PC-9 (cell line): ENCODE measurements at regions not wholly inside any gene's neighbourhood (a gene's known extent, or its start where the extent isn't known, plus 50 kb on each side); places are given as distances from the start of the nearest gene placed in this dataset.

Experiments used
- BruUV-seq: library from RNA; stranded (reverse); fragments of 400-500 nt; replicated peaks from 2 replicates; lab custom pipeline; 2021; lab: Mats Ljungman, UMichigan
- CTCF ChIA-PET: fragments of 300-600 bp; sonication (Branson Sonifier 250); formaldehyde crosslinking; loops from one replicate; lab custom pipeline; 2022; ENCODE audit warnings: antibody characterized with exemption; lab: Charles Lee
- POLR2A ChIA-PET: fragments of 300-600 bp; sonication (Branson Sonifier 250); formaldehyde crosslinking; loops from one replicate; lab custom pipeline; 2022; ENCODE audit warnings: antibody characterized with exemption; ENCODE audit not compliant: unreplicated experiment; lab: Charles Lee
- DNase-seq, 2 experiments: peaks; one replicate each; pipeline versions ENCODE4 v3.0.0 to v3.0.0-alpha.2; 2015 to 2022; ENCODE audit warnings: mixed read lengths in 1 of 2
- H2AFZ ChIP-seq: fragments of 200-600 bp; sonication (generic); 2 replicates; pipeline ENCODE4 v1.8.1; 2017; ENCODE audit warnings: antibody characterized with exemption
- H3F3A ChIP-seq: fragments of 200-600 bp; sonication (generic); 2 replicates; pipeline ENCODE4 v1.8.1; 2017; ENCODE audit warnings: antibody characterized with exemption, mild to moderate bottlenecking, low read depth; ENCODE audit not compliant: insufficient read depth
- H3K27ac ChIP-seq: fragments of 200-600 bp; sonication (generic); 2 replicates; pipeline ENCODE4 v1.6.1; 2016; ENCODE audit warnings: mixed run types
- H3K27me3 ChIP-seq: fragments of 200-600 bp; sonication (generic); 2 replicates; pipeline ENCODE4 v1.6.1; 2016; ENCODE audit warnings: low read depth, mixed run types; ENCODE audit not compliant: insufficient read depth
- H3K36me3 ChIP-seq: fragments of 200-600 bp; sonication (generic); 2 replicates; pipeline ENCODE4 v1.6.1; 2016; ENCODE audit warnings: low read depth, mixed run types
- H3K4me1 ChIP-seq: fragments of 200-600 bp; sonication (generic); replicated peaks from 2 replicates; pipeline ENCODE4 v1.6.1; 2016; ENCODE audit warnings: mixed run types; ENCODE audit not compliant: insufficient read depth
- H3K4me2 ChIP-seq: fragments of 200-600 bp; sonication (generic); 2 replicates; pipeline ENCODE4 v1.6.1; 2017; ENCODE audit warnings: mixed run types
- H3K4me3 ChIP-seq: fragments of 200-600 bp; sonication (generic); 2 replicates; pipeline ENCODE4 v1.6.1; 2016; ENCODE audit warnings: mixed run types
- H3K79me2 ChIP-seq: fragments of 200-600 bp; sonication (generic); 2 replicates; pipeline ENCODE4 v1.6.1; 2017; ENCODE audit warnings: low read depth, mixed run types
- H3K9me2 ChIP-seq: fragments of 200-600 bp; sonication (generic); 2 replicates; pipeline ENCODE4 v1.8.1; 2017; ENCODE audit warnings: mild to moderate bottlenecking; ENCODE audit not compliant: insufficient read depth
- H3K9me3 ChIP-seq: fragments of 200-600 bp; sonication (generic); 2 replicates; pipeline ENCODE4 v1.8.1; 2016; ENCODE audit warnings: low read depth; ENCODE audit not compliant: insufficient read depth
- H4K20me1 ChIP-seq: fragments of 200-600 bp; sonication (generic); 2 replicates; pipeline ENCODE4 v1.8.1; 2017; ENCODE audit not compliant: insufficient read depth
- EZH2 ChIP-seq: fragments of 200-600 bp; sonication (generic); IDR thresholded peaks from 2 replicates; pipeline ENCODE4 v1.8.0; 2017; ENCODE audit warnings: antibody characterized with exemption, low read depth
- intact Hi-C: fragments of 100-400 bp; cut with micrococcal nuclease; formaldehyde crosslinking; loops from one replicate; pipeline ENCODE4 v1.10.0; 2022; ENCODE audit not compliant: unreplicated experiment
- TF ChIP-seq, protein P1 (sequence below): fragments of 200-600 bp; sonication (generic); conservative IDR thresholded peaks from 2 replicates; pipeline ENCODE4 v1.6.1; 2017; ENCODE audit warnings: mixed run types, antibody characterized with exemption, mild to moderate bottlenecking, moderate library complexity

DNA sequence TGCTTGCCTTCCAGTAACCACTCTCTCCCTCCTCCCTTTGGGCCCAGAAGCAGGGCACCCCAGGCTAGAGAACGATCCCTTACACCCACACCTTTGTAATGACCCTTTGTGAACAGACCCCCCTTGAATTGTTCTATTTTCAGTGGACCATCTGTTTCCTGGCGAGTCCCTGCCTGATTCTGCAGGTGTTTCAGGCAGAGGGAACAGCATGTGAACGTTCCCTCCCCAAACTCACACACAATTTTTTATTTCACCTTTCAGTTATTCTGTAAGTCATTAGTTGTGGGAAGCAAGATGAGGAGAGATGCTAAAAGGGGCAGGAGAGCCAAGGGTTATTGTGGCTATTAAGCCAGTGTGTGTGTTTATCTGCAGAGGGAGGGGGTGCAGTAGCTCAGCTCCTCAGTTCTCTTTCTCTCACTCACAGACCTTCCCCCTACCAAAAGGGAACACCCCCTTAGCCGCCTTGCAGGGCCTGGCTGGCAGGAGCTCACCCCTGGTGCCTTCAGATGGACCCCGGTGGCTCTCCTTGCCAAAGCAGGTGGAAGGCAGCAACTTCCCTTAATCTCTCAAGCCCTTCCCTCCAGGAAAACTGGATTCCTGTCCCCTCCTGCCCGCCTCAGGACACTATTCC, 64.8 kb upstream of the SPON1 start:
- H3K36me3 ChIP-seq: no peaks in the 10 kb centered on the region
- DNase-seq: no peak
- no peak overlapping the region for H3K4me2 ChIP-seq
- no peaks in the 10 kb centered on the region for H3K4me1 ChIP-seq
- H3K9me2 ChIP-seq: no peaks in the 10 kb centered on the region
- no peaks in the 10 kb centered on the region for H4K20me1 ChIP-seq
- no peak for TF ChIP-seq EZH2
- TF ChIP-seq, protein P1, sequence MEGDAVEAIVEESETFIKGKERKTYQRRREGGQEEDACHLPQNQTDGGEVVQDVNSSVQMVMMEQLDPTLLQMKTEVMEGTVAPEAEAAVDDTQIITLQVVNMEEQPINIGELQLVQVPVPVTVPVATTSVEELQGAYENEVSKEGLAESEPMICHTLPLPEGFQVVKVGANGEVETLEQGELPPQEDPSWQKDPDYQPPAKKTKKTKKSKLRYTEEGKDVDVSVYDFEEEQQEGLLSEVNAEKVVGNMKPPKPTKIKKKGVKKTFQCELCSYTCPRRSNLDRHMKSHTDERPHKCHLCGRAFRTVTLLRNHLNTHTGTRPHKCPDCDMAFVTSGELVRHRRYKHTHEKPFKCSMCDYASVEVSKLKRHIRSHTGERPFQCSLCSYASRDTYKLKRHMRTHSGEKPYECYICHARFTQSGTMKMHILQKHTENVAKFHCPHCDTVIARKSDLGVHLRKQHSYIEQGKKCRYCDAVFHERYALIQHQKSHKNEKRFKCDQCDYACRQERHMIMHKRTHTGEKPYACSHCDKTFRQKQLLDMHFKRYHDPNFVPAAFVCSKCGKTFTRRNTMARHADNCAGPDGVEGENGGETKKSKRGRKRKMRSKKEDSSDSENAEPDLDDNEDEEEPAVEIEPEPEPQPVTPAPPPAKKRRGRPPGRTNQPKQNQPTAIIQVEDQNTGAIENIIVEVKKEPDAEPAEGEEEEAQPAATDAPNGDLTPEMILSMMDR: no peak
- no peaks in the 10 kb centered on the region for H3F3A ChIP-seq
- no peak overlapping the region for H3K27ac ChIP-seq
- ChIA-PET CTCF (no interaction called here), POLR2A (interaction anchor here (0.6 kb wide), 1 partner anchor 357 kb away, joined by 3 read pairs; no protein-coding TSS in a partner anchor)
- intact Hi-C loops: no loop called here
- H3K9me3 ChIP-seq: no peaks in the 10 kb centered on the region
- no TSS peak for BruUV-seq
- H2AFZ ChIP-seq: no peak overlapping the region
- H3K27me3 ChIP-seq: no peaks in the 10 kb centered on the region
- H3K79me2 ChIP-seq: no peaks in the 10 kb centered on the region
- H3K4me3 ChIP-seq: no peak overlapping the region

DNA sequence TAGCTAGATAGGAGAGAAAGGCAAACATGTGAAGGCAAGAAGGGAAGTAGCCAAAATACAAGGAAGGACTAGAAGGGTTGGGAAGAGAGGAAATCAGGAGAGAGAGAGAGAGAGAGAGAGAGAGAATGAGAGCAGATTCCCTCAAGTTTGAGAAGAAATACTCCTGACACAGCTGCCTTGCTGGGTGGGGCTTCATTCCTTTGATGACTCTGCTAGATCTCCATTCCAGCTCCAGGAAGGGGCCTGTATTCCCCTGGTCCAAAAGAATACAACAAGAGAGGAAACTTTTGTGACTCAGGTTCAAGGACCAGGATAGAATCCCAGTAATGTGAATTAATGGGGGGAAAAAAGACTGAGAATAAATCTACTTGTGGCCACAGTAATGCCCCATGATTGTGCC, 62.9 kb upstream of the SPON1 start:
- Histone ChIP-seq H4K20me1 (no peaks in the 10 kb centered on the region), H3K4me3 (no peak overlapping the region), H3K79me2 (no peaks in the 10 kb centered on the region), H2AFZ (no peak overlapping the region), H3K27ac (no peak overlapping the region), H3K27me3 (no peaks in the 10 kb centered on the region), H3K9me3 (no peaks in the 10 kb centered on the region), H3K4me1 (no peaks in the 10 kb centered on the region), H3F3A (no peaks in the 10 kb centered on the region), H3K4me2 (no peak overlapping the region), H3K9me2 (no peaks in the 10 kb centered on the region), H3K36me3 (no peaks in the 10 kb centered on the region)
- no peak for DNase-seq
- no TSS peak for BruUV-seq
- ChIA-PET POLR2A (no interaction called here), CTCF (no interaction called here)
- intact Hi-C loops: no loop called here
- TF ChIP-seq, protein P1: no peak
- TF ChIP-seq EZH2: no peak

DNA sequence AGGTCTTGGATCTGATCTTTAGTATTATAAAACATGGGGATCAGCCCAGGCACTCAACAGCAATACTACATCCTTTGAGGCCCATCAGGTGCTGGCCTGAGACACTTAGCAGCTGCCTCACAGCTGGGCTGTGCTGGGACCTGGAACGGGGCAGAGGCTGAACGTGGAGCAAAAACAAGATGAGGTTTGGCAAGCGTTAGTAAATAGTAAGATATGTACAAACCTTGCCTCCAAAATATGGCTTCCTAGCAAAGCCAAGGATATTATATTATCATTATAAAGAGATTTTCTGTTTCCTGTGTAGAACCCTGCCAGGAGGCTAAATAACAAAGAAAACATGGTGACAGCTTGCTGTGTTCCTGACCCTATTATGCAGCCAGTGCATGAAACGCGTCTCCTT, 60.0 kb upstream of the SPON1 start:
- ChIA-PET POLR2A (no interaction called here), CTCF (no interaction called here)
- Histone ChIP-seq H3K27ac (no peak overlapping the region), H3K9me2 (no peaks in the 10 kb centered on the region), H4K20me1 (no peaks in the 10 kb centered on the region), H3K36me3 (no peaks in the 10 kb centered on the region), H3K4me3 (no peak overlapping the region), H3K4me1 (no peaks in the 10 kb centered on the region), H3K9me3 (no peaks in the 10 kb centered on the region; the same call in 1 of the 2 replicates), H2AFZ (no peak overlapping the region), H3F3A (no peaks in the 10 kb centered on the region), H3K4me2 (no peak overlapping the region), H3K27me3 (no peaks in the 10 kb centered on the region), H3K79me2 (no peaks in the 10 kb centered on the region)
- TF ChIP-seq EZH2: no peak
- TF ChIP-seq, protein P1: no peak
- no TSS peak for BruUV-seq
- intact Hi-C loops: no loop called here
- no peak for DNase-seq
